Neural cell (in vitro differentiated cells): ENCODE measurements at regions not wholly inside any gene's neighbourhood (a gene's known extent, or its start where the extent isn't known, plus 50 kb on each side); places are given as distances from the start of the nearest gene placed in this dataset.

Experiments
- CTCF ChIP-seq: fragments of 450-650 bp; IDR thresholded peaks from 2 replicates; pipeline ENCODE4 v1.5.1; 2014; ENCODE audit warnings: antibody characterized with exemption, mild to moderate bottlenecking, moderate library complexity; ENCODE audit not compliant: poor library complexity, severe bottlenecking
- EP300 ChIP-seq: fragments of 450-650 bp; conservative IDR thresholded peaks from 2 replicates; pipeline ENCODE4 v1.6.1; 2014; ENCODE audit warnings: antibody characterized with exemption, mild to moderate bottlenecking, moderate library complexity; ENCODE audit not compliant: poor library complexity, severe bottlenecking
- EZH2 ChIP-seq: fragments of 200-600, 300-800 bp; shearing (Covaris generic), sonication (generic); IDR thresholded peaks from 2 replicates; pipeline ENCODE4 v1.6.1; 2014; ENCODE audit warnings: antibody characterized with exemption, low read length, borderline replicate concordance, mild to moderate bottlenecking; ENCODE audit not compliant: insufficient read depth, poor library complexity, severe bottlenecking
- TAF1 ChIP-seq: IDR thresholded peaks from 2 replicates; pipeline ENCODE4 v1.6.1; 2012; ENCODE audit warnings: low read depth

GRCh38 chr2:235148201-235149170, 196.7 kb downstream of the SH3BP4 start:
- TF ChIP-seq CTCF (no peak), EZH2 (no peak), TAF1 (no peak), EP300 (no peak)
